Panc1 (cell line): ENCODE measurements at regions not wholly inside any gene's neighbourhood (a gene's known extent, or its start where the extent isn't known, plus 50 kb on each side); places are given as distances from the start of the nearest gene placed in this dataset.

Experiments used
- CTCF ChIP-seq: fragments of 450-650 bp; IDR thresholded peaks from 2 replicates; pipeline ENCODE4 v1.5.1; 2017; ENCODE audit warnings: mild to moderate bottlenecking
- SIN3A ChIP-seq: IDR thresholded peaks from 2 replicates; pipeline ENCODE4 v1.6.1; 2012; ENCODE audit warnings: low read depth, mild to moderate bottlenecking, low read length, moderate library complexity, borderline replicate concordance; ENCODE audit not compliant: insufficient read depth

GRCh38 chr6:141833001-141833655 lies 299.6 kb upstream of the GJE1 start:
- TF ChIP-seq CTCF (no peak), SIN3A (no peak)
